GM04503 (cell line): ENCODE measurements at regions not wholly inside any gene's neighbourhood (a gene's known extent, or its start where the extent isn't known, plus 50 kb on each side); places are given as distances from the start of the nearest gene placed in this dataset.

Source experiments
- DNase-seq: peaks from one replicate; pipeline ENCODE4 v3.0.0-alpha.2; 2012; ENCODE audit warnings: low read depth

DNA sequence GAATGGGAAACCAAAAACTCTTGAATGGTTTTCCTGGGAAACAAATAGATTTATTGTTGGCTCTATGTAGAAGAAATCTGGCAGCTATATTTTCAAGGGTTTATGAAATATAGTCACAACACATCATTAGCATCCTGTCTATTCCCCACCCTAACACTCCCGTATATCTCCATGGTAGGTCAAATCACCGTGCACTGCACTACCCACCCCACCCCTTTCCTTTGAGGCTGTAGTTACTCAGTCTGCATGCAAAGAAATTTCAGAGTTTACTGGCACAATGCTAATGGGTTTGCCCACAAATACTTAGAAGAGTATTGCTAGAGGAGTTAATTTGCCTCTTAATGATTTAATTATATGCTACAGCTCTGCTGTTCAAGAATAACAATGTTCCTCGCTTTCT, 329.1 kb upstream of the TSHZ2 start:
- DNase-seq, result no peak

DNA sequence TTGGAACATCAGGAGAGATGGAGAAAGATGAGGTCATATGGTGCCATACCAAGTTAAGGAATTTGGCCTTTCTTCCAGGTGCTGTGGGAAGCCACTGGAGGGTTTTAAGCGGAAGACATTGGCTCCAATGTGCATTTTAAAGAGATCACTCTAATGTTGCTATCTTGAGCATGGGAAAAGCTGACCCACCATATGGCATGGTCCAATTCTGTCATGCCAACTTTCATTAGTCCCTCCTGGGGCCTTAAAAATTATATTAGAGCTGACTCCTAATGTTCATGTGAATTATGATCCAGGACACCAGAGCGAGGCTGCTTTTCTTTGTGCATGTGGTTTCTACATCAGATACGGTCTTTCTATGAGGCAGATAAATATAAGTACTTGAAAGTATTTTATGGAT, 335.0 kb upstream of the TSHZ2 start:
- DNase-seq, result no peak

- no peak for DNase-seq
Observed at GRCh38 chr20:52631469-52631868, 340.7 kb upstream of the TSHZ2 start.

GRCh38 chr20:52630138-52630537, 342.0 kb upstream of the TSHZ2 start:
- DNase-seq, result no peak

DNA sequence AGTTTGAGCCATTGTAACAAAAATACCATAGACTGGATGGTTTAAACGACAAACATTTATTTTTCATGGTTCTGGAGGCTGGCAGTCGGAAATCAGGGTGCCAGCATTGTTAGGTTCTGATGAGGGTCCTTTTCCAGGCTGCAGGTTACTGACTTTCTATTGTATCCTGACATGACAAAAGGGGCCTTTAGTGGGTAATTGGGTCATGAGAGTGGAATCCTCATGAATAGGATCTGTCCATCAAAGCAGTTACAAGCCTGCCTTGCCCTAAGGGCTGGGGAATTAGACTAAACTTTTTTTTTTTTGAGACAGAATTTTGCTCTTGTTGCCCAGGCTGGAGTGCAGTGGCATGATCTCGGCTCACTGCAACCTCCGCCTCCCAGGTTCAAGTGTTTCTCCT, 347.9 kb upstream of the TSHZ2 start:
- DNase-seq, result no peak

GRCh38 chr20:52622081-52622480, 350.1 kb upstream of the TSHZ2 start:
- no peak for DNase-seq

DNA sequence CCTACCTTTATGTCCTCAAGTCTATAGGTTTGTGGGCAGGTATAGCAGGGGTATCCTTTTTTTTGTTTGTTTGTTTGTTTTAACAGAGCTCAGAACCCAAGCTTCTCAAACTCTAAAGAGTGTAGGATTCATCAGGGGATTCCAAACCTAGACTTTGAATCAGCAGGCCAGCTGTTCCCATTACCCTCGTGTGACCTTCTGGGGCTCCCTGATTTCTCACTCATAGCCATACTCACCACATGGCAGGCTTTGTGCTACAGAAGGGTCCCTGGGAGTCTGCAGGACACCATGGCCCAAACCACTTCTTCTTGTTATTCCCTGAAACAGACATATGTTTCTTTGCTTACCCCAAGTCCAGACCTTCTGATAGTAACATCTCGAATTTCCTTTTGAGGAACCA, 350.8 kb upstream of the TSHZ2 start:
- DNase-seq, result no peak

DNA sequence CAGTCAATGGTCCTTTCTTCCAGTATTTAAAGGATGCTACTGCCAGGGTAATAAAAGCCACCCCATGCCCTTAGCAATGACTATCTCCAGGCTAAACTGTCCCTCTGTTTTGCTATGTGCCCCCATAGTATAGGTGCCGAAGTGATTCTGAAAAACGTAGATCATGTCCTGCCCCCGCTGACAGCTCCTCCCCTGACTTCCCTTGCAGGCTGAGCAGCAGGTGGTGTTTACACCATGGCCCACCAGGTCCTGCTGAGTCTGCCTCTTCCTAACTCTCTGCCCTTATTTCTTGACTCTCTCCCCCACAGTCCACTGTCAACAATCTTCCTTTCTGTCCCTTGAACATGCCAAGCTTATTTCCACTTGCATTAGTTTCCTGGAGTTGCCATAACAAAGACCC, 352.5 kb upstream of the TSHZ2 start:
- DNase-seq, result no peak

GRCh38 chr20:52619101-52619500, 353.1 kb upstream of the TSHZ2 start:
- no peak for DNase-seq

- DNase-seq, result no peak
Observed at GRCh38 chr20:52616629-52617028, 355.5 kb upstream of the TSHZ2 start.

GRCh38 chr20:52614051-52614863, 357.9 kb upstream of the TSHZ2 start:
- DNase-seq, result no peak

DNA sequence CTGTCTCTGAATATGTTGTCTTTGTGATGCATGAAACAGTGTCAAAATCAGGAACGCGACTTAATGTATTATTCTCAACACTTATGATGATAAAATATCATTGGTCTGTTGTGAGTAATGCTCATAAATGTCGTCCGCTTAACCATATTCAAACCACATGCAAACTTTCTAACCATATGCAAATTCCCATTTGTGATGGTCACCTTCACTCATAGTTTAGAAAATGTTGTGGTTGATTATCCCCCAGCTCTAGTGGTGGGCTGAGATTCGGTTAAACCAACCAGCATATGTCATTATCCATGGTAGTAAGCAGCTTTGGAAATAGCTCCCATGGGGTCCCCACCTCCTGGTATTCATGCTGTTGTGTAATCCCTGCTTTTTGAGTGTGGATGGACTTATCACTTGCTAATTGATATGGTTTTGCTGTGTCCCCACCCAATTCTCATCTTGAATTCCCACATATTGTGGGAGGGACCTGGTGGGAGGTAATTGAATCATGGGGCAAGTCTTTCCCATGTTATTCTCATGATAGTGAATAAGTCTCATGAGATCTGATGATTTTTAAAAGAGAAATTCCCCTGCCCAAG, 360.0 kb upstream of the TSHZ2 start:
- DNase-seq, result no peak

- DNase-seq, result no peak
Observed at GRCh38 chr20:52610749-52611148, 361.4 kb upstream of the TSHZ2 start.

DNA sequence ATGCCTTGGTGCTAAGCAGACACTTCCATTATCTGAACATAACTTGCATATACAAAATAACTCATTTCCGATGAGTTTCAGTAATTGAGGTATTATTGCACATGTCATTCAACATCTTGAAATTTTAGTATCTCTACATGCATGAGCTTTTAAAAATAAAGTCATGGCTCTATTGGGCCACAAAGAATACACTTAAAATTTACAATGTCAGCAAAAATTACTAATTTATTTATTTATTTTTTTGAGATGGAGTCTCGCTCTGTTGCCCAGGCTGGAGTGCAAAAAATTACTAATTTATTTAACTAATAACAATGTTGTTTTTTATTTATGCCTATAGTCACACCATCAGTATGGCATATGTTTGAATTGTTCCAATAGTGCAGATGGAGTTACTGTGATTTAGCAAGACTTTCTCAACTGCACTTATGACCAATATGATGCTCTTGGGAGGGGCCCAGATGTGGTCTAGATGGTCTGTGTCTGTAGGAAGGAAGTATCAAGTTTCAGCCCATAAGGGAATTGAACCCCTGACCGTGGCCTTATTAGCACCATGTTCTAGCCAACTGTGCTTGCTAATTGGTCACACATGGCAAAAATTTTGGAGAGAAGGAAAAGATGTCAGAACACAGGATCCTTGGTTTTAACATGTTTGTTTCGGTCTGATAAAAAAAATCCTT, 370.7 kb upstream of the TSHZ2 start:
- no peak for DNase-seq

- DNase-seq, result no peak
Observed at GRCh38 chr20:52596256-52596655, 375.9 kb upstream of the TSHZ2 start.

GRCh38 chr20:52595518-52595917, 376.6 kb upstream of the TSHZ2 start:
- DNase-seq, result no peak

- no peak for DNase-seq
Observed at GRCh38 chr20:52593654-52594053, 378.5 kb upstream of the TSHZ2 start.

- no peak for DNase-seq
Observed at GRCh38 chr20:52592567-52592966, 379.6 kb upstream of the TSHZ2 start.

DNA sequence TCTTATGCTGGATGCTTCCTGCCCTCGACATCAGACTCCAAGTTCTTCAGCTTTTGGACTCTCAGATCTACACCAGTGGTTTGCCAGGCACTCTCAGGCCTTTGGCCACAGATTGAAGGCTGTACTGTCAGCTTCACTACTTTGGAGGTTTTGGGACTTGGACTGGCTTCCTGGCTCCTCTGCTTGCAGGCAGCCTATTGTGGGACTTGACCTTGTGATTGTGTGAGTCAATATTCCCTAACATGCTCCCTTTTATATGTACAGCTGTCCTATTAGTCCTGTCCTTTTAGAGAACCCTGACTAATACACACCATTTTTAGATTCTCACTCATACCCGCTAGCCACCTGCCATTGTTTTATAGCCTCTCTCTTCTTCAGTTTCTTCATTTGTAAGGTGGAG, 382.1 kb upstream of the TSHZ2 start:
- DNase-seq, result no peak

GRCh38 chr20:52589251-52589812, 382.8 kb upstream of the TSHZ2 start:
- DNase-seq, result no peak

- no peak for DNase-seq
Observed at GRCh38 chr20:52586660-52587059, 385.5 kb upstream of the TSHZ2 start.

DNA sequence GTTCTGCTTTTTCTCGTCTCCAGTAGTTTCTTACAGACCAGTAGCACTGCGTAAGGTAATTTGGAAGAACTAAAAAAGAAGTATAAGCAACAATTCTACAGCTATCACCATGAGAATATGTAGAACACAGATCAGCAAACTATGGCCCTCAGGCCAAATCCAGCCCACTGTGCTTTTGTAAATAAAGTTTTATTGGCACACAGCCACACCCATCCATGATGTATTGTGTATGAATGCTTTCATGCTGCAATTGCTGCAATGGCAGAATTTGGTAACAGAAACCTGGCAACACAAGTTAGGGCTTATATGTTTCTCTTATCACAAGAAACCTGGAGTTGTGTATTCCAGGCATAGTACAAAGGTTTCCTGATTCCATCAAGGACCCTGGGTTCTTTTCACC, 386.8 kb upstream of the TSHZ2 start:
- DNase-seq, result no peak

GRCh38 chr20:52578559-52578958, 387.0 kb upstream of the ZFP64 start:
- no peak for DNase-seq
